Transverse colon (tissue), 4 donors: ENCODE measurements at regions not wholly inside any gene's neighbourhood (a gene's known extent, or its start where the extent isn't known, plus 50 kb on each side); places are given as distances from the start of the nearest gene placed in this dataset.
A peak's percentile ranks its signal among the peaks of the same experiment; 100 is the strongest.

Experiments used
- DNase-seq: peaks from one replicate; pipeline ENCODE4 v3.0.0-alpha.2; 2019
- H3K27ac ChIP-seq, 4 donors: fragments of 200-600 bp; sonication (generic); 2 replicates each; pipeline ENCODE4 v1.5.1; 2016 to 2018; ENCODE audit warnings: inconsistent platforms in 4 of 4
- H3K27me3 ChIP-seq: fragments of 200-600 bp; sonication (generic); 2 replicates; pipeline ENCODE4 v1.5.1; 2017; ENCODE audit warnings: inconsistent platforms
- H3K36me3 ChIP-seq, 4 donors: fragments of 200-600 bp; sonication (generic); 2 replicates each; pipeline ENCODE4 v1.5.1; 2017 to 2019; ENCODE audit warnings: inconsistent platforms in 4 of 4
- H3K4me1 ChIP-seq, 4 donors: fragments of 200-600 bp; sonication (generic); 2 replicates each; pipeline ENCODE4 v1.5.1; 2017 to 2020; ENCODE audit warnings: inconsistent platforms in 4 of 4
- H3K4me3 ChIP-seq, 4 donors: fragments of 200-600 bp; sonication (generic); 1 replicate in 1 of 4; 2 replicates in 3 of 4; pipeline versions ENCODE4 v1.5.1 to v1.6.1; 2017 to 2019; ENCODE audit warnings: inconsistent platforms in 4 of 4
- H3K9me3 ChIP-seq, 2 donors: fragments of 200-600 bp; sonication (generic); 2 replicates each; pipeline ENCODE4 v1.5.1; 2017 to 2019; ENCODE audit warnings: inconsistent platforms in 2 of 2
- CTCF ChIP-seq, 5 experiments: fragments of 200-600 bp in 3 of 5; fragments of 450-650 bp in 2 of 5; sonication (generic) in 3 of 5; IDR thresholded peaks; 1 replicate in 2 of 5; 2 replicates in 3 of 5; pipeline ENCODE4 v1.5.1; 2016 to 2017; ENCODE audit warnings: antibody characterized with exemption in 5 of 5, inconsistent platforms in 3 of 5, mild to moderate bottlenecking in 2 of 5, moderate library complexity in 1 of 5
- EP300 ChIP-seq: sonication (generic); formaldehyde crosslinking; IDR thresholded peaks from one replicate; pipeline ENCODE4 v1.6.1; 2017; ENCODE audit warnings: antibody characterized with exemption, low read depth
- POLR2A ChIP-seq: fragments of 450-650 bp; IDR thresholded peaks from one replicate; pipeline ENCODE4 v1.6.1; 2016; ENCODE audit warnings: antibody characterized with exemption, mild to moderate bottlenecking, moderate library complexity
- POLR2AphosphoS5 ChIP-seq, 3 donors: sonication (generic); formaldehyde crosslinking; IDR thresholded peaks; one replicate each; pipeline ENCODE4 v1.6.1; 2016; ENCODE audit warnings: antibody characterized with exemption in 3 of 3
- WGBS, 2 donors: methylation state at CpG; one replicate each; pipeline ENCODE4 v1.1.5; 2018; ENCODE audit warnings: low coverage in 1 of 2; 5-methylcytosine and 5-hydroxymethylcytosine counted together
- in situ Hi-C, 4 donors: fragments of 200-750 bp; cut with MboI; loops; one replicate each; pipeline versions ENCODE4 v1.15.0 to v1.15.1; 2017; ENCODE audit warnings: low sequenced_read_pairs in 3 of 4, low pct_ligation_motif_present in 1 of 4, low pct_unique_long_range_greater_than_20kb in 1 of 4
- intact Hi-C: fragments of 100-400 bp; cut with DNase I; formaldehyde crosslinking; loops from one replicate; pipeline ENCODE4 v1.15.1; 2023; ENCODE audit warnings: low total_unique reads

DNA sequence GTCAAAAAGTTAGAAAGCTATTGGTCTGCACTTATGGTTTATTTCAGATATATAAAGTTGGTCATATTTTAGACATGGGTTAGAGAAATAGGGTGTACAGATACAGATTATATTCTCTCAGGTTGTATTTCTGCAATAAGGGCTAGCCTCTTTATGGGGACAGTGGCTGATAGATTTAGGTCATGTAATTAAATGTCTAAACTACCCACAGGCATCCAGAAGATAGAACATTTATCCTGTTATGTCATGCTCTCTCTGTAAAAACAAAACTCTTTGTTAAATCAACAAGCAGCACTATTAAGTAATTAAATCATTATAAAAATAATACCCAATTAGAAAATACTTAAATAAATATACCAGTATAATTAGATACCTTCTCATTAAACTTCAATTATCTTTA, 612.6 kb upstream of the CITED2 start:
- no peak for TF ChIP-seq EP300
- no peak for TF ChIP-seq CTCF (IDR thresholded peaks at IDR 0.05)
- no peak for TF ChIP-seq POLR2AphosphoS5 (IDR thresholded peaks at IDR 0.05)
- no peak for TF ChIP-seq POLR2A
- in situ Hi-C loops, result no loop called here

DNA sequence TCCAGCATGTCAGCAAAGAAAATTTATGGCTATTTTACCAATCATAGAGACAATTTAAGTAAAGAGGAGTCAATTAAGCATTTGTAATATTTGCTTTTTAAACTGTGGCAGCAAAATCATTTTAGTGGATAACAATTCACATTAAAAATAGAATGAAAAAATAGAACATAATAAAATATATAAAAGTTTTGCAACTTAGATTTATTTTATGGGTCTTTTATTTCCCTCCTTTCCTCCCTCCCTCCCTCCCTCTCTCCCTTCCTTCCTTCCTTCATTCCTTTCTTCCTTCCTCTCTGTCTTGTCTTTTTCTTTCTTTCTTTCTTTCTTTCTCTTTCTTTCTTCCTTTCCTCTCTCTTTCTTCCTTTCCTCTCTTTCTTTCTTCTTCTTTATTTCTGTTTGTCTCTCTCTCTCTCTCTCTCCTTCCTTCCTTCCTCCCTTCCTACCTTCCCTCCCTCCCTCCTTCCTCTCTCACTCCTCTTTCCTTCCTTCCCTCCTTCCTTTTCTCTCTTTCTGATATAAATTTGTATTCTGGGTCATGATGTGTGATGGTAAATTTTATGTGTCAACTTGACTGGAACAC, 610.9 kb upstream of the CITED2 start:
- peak overlapping the region in 1 of 4 donors; percentile 74 for H3K27ac ChIP-seq
- intact Hi-C loops, result no loop called here
- in situ Hi-C loops, result no loop called here

More for the DNA sequence above, 612.6 kb upstream of the CITED2 start:
- H3K9me3 ChIP-seq, result no peaks in the 10 kb centered on the region
- no peak overlapping the region for H3K27ac ChIP-seq
- no peak overlapping the region for H3K4me3 ChIP-seq
- peaks cover 12 to 20% (median 13%) of the 10 kb centered on the region in 4 donors for H3K4me1 ChIP-seq
- intact Hi-C loops, result no loop called here
- no peaks in the 10 kb centered on the region for H3K27me3 ChIP-seq
- H3K36me3 ChIP-seq, result no peaks in the 10 kb centered on the region
- DNase-seq, result no peak

DNA sequence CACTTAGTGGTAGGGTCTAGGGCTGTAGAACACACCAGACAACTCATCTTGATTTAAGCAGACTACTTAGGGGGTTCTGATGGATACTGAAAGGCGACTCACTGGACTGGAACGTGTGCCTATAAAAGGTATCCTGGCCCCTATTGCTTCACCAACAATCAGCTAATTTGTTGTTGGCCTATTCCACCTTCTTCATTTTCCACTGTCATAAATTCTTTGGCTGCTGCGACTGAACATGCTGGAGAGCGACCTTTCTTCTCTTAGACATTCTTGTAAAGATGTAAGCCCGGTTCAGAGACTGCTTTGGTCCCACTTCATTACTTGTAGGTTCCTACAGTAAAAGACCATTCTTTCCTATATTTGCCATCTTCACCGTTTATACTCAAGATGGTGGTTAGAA, 609.9 kb upstream of the CITED2 start:
- WGBS, 2 donors, result 87 to 96% methylated on average over 4 to 6 of the region's 6 CpGs
- peak overlapping the region; percentile 67 to 79 (median 72) for H3K27ac ChIP-seq
- H3K4me1 ChIP-seq, result peaks cover 17 to 32% (median 23%) of the 10 kb centered on the region in 4 donors
- no peaks in the 10 kb centered on the region for H3K9me3 ChIP-seq
- intact Hi-C loops (no loop called here), in situ Hi-C loops (no loop called here)
- no peak for DNase-seq
- no peaks in the 10 kb centered on the region for H3K27me3 ChIP-seq
- TF ChIP-seq POLR2AphosphoS5 (IDR thresholded peaks at IDR 0.05) (no peak), EP300 (no peak), POLR2A (no peak), CTCF (IDR thresholded peaks at IDR 0.05) (no peak)
- H3K4me3 ChIP-seq, result no peak overlapping the region
- H3K36me3 ChIP-seq, result no peaks in the 10 kb centered on the region

More for the DNA sequence above, 610.9 kb upstream of the CITED2 start:
- no peak overlapping the region for H3K4me3 ChIP-seq
- H3K9me3 ChIP-seq, result no peaks in the 10 kb centered on the region
- H3K36me3 ChIP-seq, result no peaks in the 10 kb centered on the region
- no peaks in the 10 kb centered on the region for H3K27me3 ChIP-seq
- TF ChIP-seq POLR2AphosphoS5 (IDR thresholded peaks at IDR 0.05), result no peak
- no peak for TF ChIP-seq EP300
- TF ChIP-seq CTCF (IDR thresholded peaks at IDR 0.05), result no peak
- TF ChIP-seq POLR2A, result no peak
- H3K4me1 ChIP-seq, result peaks cover 17 to 32% (median 23%) of the 10 kb centered on the region in 4 donors
- no peak for DNase-seq

- Histone ChIP-seq H3K27me3 (no peaks in the 10 kb centered on the region), H3K9me3 (no peaks in the 10 kb centered on the region), H3K27ac (peak overlapping the region; percentile 67 to 79 (median 72)), H3K36me3 (no peaks in the 10 kb centered on the region), H3K4me3 (no peak overlapping the region), H3K4me1 (peaks cover 17 to 36% (median 23%) of the 10 kb centered on the region in 4 donors)
- 47 to 69% methylated on average over 3 to 5 of the region's 5 CpGs for WGBS, 2 donors
- TF ChIP-seq POLR2AphosphoS5 (IDR thresholded peaks at IDR 0.05), result peak; percentile 40 to 80 (median 42)
- TF ChIP-seq EP300, result peak; percentile 45
- no peak for TF ChIP-seq POLR2A
- TF ChIP-seq CTCF (IDR thresholded peaks at IDR 0.05), result no peak
- in situ Hi-C loops, result no loop called here
- no peak for DNase-seq
- intact Hi-C loops, result no loop called here
Measured at GRCh38 chr6:139983555-139984276, 609.3 kb upstream of the CITED2 start.
